ENCODE measurements at regions not wholly inside any gene's neighbourhood (a gene's known extent, or its start where the extent isn't known, plus 50 kb on each side); places are given as distances from the start of the nearest gene placed in this dataset.
"Not testable (repeated sequence)": the region's sequence is repeated elsewhere in the genome, so short reads cannot be mapped to it uniquely, and the experiment has no call there.

DNA sequence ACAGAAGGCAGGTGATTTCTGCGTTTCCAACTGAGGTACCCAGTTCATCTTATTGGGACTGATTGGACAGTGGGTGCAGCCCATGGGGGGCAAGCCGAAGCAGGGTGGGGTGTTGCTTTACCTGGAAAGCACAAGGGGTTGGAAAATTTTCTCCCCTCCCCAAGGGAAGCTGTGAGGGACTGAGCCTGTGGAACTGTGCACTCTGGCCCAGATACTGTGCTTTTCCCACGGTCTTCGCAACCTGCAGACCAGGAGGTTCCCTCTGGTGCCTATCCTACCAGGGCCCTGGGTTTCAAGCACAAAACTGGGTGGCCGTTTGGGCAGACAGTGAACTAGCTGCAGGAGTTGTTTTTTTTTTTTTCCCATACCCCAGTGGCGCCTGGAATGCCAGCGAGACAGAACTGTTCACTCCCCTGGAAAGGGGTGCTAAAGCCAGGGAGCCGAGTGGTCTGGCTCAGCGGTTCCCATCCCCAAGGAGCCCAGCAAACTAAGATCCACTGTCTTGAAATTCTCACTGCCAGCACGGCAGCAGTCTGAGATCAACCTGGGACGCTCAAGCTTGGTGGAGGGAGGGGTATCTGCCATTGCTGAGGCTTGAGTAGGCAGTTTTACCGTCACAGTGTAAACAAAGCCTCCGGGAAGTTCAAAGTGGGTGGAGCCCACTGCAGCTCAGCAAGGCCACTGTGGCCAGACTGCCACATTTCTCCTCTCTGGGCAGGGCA lies 97.2 kb downstream of the JRKL start:
- Histone ChIP-seq H3F3A (replicated peaks; ENCODE audit: insufficient read depth) (no peaks in the 10 kb centered on the region), H3K9ac (no peak overlapping the region), H3K27me3 (ENCODE audit: insufficient read depth) (no peaks in the 10 kb centered on the region), H3K9me2 (no peaks in the 10 kb centered on the region), H3K79me2 (ENCODE audit: insufficient read depth) (no peaks in the 10 kb centered on the region), H3K4me2 (no peak overlapping the region; the same call in 1 of the 2 replicates), H2AFZ (ENCODE audit: low read depth) (no peak overlapping the region), H4K20me1 (ENCODE audit: insufficient read depth) (no peaks in the 10 kb centered on the region), H3K27ac (ENCODE audit: low read depth in 2 of 2, low read length in 1 of 2) (no peak overlapping the region), H3K9me3 (no peaks in the 10 kb centered on the region), H3K4me3 (ENCODE audit: low read depth in 2 of 2, low read length in 1 of 2) (no peak overlapping the region), H3K36me3 (replicated peaks in 1 of 2; ENCODE audit: control insufficient read depth in 1 of 2, insufficient read depth in 2 of 2, low read length in 1 of 2) (no peaks in the 10 kb centered on the region), H3K4me1 (ENCODE audit: control insufficient read depth in 1 of 2, insufficient read depth in 2 of 2, low read depth in 1 of 2, low read length in 1 of 2) (no peaks in the 10 kb centered on the region; a peak in 1 of 4 replicates)
- TF ChIP-seq GATA2 (CRISPR knock-in tag; IDR thresholded peaks at IDR 0.05) (no peak), GABPA (IDR thresholded peaks at IDR 0.05; ENCODE audit: low read depth) (no peak), CHD2 (IDR thresholded peaks at IDR 0.05; ENCODE audit: low read length, partially characterized antibody) (no peak), SIN3A (IDR thresholded peaks at IDR 0.05; ENCODE audit: borderline replicate concordance, low read depth, low read length) (no peak)
- TF ChIP-seq, protein P1, sequence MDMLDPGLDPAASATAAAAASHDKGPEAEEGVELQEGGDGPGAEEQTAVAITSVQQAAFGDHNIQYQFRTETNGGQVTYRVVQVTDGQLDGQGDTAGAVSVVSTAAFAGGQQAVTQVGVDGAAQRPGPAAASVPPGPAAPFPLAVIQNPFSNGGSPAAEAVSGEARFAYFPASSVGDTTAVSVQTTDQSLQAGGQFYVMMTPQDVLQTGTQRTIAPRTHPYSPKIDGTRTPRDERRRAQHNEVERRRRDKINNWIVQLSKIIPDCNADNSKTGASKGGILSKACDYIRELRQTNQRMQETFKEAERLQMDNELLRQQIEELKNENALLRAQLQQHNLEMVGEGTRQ (IDR thresholded peaks at IDR 0.05; ENCODE audit: borderline replicate concordance, low read depth, low read length): no peak
- DNase-seq: no peak
- ChIA-PET CTCF (interaction anchor here (0.9 kb wide), 1 partner anchor 23 kb away, joined by 5 read pairs; no protein-coding TSS in a partner anchor), POLR2A (no interaction called here)
- 27% methylated on average over 12 of the region's 13 CpGs for WGBS (ENCODE audit: low lambda C conversion rate)

DNA sequence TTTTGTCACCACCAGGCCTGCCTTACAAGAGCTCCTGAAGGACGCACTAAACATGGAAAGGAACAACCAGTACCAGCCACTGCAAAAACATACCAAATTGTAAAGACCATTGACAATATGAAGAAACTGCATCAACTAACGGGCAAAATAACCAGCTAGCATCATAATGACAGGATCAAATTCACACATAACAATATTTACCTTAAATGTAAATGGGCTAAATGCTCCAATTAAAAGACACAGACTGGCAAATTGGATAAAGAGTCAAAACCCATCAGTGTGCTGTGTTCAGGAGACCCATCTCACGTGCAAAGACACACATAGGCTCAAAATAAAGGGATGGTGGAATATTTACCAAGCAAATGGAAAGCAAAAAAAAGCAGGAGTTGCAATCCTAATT lies 99.1 kb downstream of the JRKL start:
- H3K4me1 ChIP-seq (ENCODE audit: control insufficient read depth in 1 of 2, insufficient read depth in 2 of 2, low read depth in 1 of 2, low read length in 1 of 2); H3K36me3 ChIP-seq (replicated peaks in 1 of 2; ENCODE audit: control insufficient read depth in 1 of 2, insufficient read depth in 2 of 2, low read length in 1 of 2); H3F3A ChIP-seq (replicated peaks; ENCODE audit: insufficient read depth); H3K4me3 ChIP-seq (ENCODE audit: low read depth in 2 of 2, low read length in 1 of 2); H3K9me3 ChIP-seq; H3K79me2 ChIP-seq (ENCODE audit: insufficient read depth); H3K9ac ChIP-seq; POLR2A ChIA-PET; H3K27me3 ChIP-seq (ENCODE audit: insufficient read depth); H3K4me2 ChIP-seq; DNase-seq; H4K20me1 ChIP-seq (ENCODE audit: insufficient read depth); H3K9me2 ChIP-seq; H3K27ac ChIP-seq (ENCODE audit: low read depth in 2 of 2, low read length in 1 of 2); H2AFZ ChIP-seq (ENCODE audit: low read depth); CTCF ChIA-PET: not testable (repeated sequence)
- WGBS (ENCODE audit: low lambda C conversion rate): 12% methylated on average over 3 of the region's 3 CpGs

DNA sequence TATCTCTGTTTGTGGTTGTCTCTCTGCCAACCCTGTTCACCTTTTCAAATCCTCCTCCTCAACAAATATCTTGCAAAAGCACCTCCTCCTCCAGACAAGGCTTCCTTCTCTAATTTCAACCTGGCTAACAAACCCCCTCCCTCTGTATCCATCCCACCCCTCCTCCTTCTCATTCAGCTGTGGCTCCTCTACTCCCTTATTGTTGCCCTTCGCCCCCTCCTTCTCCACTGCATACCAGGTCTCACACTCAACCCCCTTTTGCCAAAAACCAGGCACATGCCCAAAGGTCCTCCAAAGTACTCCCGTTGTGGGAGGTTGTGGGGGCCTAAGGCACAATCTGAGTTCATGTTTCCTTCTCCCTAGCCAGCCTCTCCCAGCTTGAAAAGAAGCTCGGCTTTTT lies 110.6 kb downstream of the JRKL start:
- H3K27ac ChIP-seq (ENCODE audit: low read depth in 2 of 2, low read length in 1 of 2): no peak overlapping the region
- no peak overlapping the region for H3K4me3 ChIP-seq (ENCODE audit: low read depth in 2 of 2, low read length in 1 of 2)
- no peak overlapping the region for H3K4me2 ChIP-seq
- no peak overlapping the region for H3K9ac ChIP-seq
- H3K9me2 ChIP-seq: no peaks in the 10 kb centered on the region
- ChIA-PET CTCF (no interaction called here), POLR2A (no interaction called here)
- no peaks in the 10 kb centered on the region for H3F3A ChIP-seq (replicated peaks; ENCODE audit: insufficient read depth)
- 2% methylated on average over 3 of the region's 3 CpGs for WGBS (ENCODE audit: low lambda C conversion rate)
- H3K27me3 ChIP-seq (ENCODE audit: insufficient read depth): no peaks in the 10 kb centered on the region
- H2AFZ ChIP-seq (ENCODE audit: low read depth): no peak overlapping the region
- DNase-seq: no peak
- no peaks in the 10 kb centered on the region for H3K36me3 ChIP-seq (replicated peaks in 1 of 2; ENCODE audit: control insufficient read depth in 1 of 2, insufficient read depth in 2 of 2, low read length in 1 of 2)
- no peaks in the 10 kb centered on the region for H4K20me1 ChIP-seq (ENCODE audit: insufficient read depth)
- no peaks in the 10 kb centered on the region for H3K9me3 ChIP-seq
- no peaks in the 10 kb centered on the region for H3K4me1 ChIP-seq (ENCODE audit: control insufficient read depth in 1 of 2, insufficient read depth in 2 of 2, low read depth in 1 of 2, low read length in 1 of 2)
- no peaks in the 10 kb centered on the region for H3K79me2 ChIP-seq (ENCODE audit: insufficient read depth)
- TF ChIP-seq CHD2 (IDR thresholded peaks at IDR 0.05; ENCODE audit: low read length, partially characterized antibody) (no peak), MEF2A (IDR thresholded peaks at IDR 0.05; ENCODE audit: borderline replicate concordance, low read depth) (no peak), TCF12 (IDR thresholded peaks at IDR 0.05) (no peak), EP300 (IDR thresholded peaks at IDR 0.05; ENCODE audit: borderline replicate concordance in 1 of 2, low read depth in 1 of 2, low read length in 1 of 2) (no peak), NFIC (IDR thresholded peaks at IDR 0.05; ENCODE audit: borderline replicate concordance) (no peak), FOSL2 (IDR thresholded peaks at IDR 0.05; ENCODE audit: borderline replicate concordance, low read depth) (no peak), TEAD4 (IDR thresholded peaks at IDR 0.05; ENCODE audit: borderline replicate concordance, insufficient read depth) (no peak), RAD21 (IDR thresholded peaks at IDR 0.05; ENCODE audit: low read length) (no peak), FOXM1 (IDR thresholded peaks at IDR 0.05; ENCODE audit: low read depth) (no peak)
- TF ChIP-seq, protein P2, sequence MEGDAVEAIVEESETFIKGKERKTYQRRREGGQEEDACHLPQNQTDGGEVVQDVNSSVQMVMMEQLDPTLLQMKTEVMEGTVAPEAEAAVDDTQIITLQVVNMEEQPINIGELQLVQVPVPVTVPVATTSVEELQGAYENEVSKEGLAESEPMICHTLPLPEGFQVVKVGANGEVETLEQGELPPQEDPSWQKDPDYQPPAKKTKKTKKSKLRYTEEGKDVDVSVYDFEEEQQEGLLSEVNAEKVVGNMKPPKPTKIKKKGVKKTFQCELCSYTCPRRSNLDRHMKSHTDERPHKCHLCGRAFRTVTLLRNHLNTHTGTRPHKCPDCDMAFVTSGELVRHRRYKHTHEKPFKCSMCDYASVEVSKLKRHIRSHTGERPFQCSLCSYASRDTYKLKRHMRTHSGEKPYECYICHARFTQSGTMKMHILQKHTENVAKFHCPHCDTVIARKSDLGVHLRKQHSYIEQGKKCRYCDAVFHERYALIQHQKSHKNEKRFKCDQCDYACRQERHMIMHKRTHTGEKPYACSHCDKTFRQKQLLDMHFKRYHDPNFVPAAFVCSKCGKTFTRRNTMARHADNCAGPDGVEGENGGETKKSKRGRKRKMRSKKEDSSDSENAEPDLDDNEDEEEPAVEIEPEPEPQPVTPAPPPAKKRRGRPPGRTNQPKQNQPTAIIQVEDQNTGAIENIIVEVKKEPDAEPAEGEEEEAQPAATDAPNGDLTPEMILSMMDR (IDR thresholded peaks at IDR 0.05): no peak
- TF ChIP-seq, protein P3, sequence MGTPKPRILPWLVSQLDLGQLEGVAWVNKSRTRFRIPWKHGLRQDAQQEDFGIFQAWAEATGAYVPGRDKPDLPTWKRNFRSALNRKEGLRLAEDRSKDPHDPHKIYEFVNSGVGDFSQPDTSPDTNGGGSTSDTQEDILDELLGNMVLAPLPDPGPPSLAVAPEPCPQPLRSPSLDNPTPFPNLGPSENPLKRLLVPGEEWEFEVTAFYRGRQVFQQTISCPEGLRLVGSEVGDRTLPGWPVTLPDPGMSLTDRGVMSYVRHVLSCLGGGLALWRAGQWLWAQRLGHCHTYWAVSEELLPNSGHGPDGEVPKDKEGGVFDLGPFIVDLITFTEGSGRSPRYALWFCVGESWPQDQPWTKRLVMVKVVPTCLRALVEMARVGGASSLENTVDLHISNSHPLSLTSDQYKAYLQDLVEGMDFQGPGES (IDR thresholded peaks at IDR 0.05; ENCODE audit: low read depth, low read length): no peak
- TF ChIP-seq, protein P4, sequence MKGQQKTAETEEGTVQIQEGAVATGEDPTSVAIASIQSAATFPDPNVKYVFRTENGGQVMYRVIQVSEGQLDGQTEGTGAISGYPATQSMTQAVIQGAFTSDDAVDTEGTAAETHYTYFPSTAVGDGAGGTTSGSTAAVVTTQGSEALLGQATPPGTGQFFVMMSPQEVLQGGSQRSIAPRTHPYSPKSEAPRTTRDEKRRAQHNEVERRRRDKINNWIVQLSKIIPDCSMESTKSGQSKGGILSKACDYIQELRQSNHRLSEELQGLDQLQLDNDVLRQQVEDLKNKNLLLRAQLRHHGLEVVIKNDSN (IDR thresholded peaks at IDR 0.05; ENCODE audit: borderline replicate concordance, low read depth): no peak
- TF ChIP-seq, protein P1 (IDR thresholded peaks at IDR 0.05; ENCODE audit: borderline replicate concordance, low read depth, low read length): no peak

All from SK-N-SH (cell line).